OCI-LY7 (cell line): ENCODE measurements at regions not wholly inside any gene's neighbourhood (a gene's known extent, or its start where the extent isn't known, plus 50 kb on each side); places are given as distances from the start of the nearest gene placed in this dataset.

ENCODE experiments used
- BruUV-seq: library from RNA; stranded (reverse); fragments of 400-500 nt; replicated peaks from 2 replicates; lab custom pipeline; 2021; lab: Mats Ljungman, UMichigan
- CTCF ChIA-PET: fragments of 300-600 bp; sonication (Branson Sonifier 250); formaldehyde crosslinking; loops from one replicate; lab custom pipeline; 2022; ENCODE audit warnings: antibody characterized with exemption; ENCODE audit not compliant: unreplicated experiment; lab: Charles Lee
- POLR2A ChIA-PET: fragments of 300-600 bp; sonication (Branson Sonifier 250); formaldehyde crosslinking; loops from one replicate; lab custom pipeline; 2022; ENCODE audit warnings: antibody characterized with exemption; lab: Charles Lee
- DNase-seq: peaks from one replicate; pipeline ENCODE4 v3.0.0-alpha.2; 2015; ENCODE audit warnings: low spot score
- H2AFZ ChIP-seq: fragments of 200-600 bp; sonication (generic), shearing (Covaris generic); 2 replicates; pipeline ENCODE4 v1.6.1; 2014; ENCODE audit warnings: mild to moderate bottlenecking, antibody characterized with exemption, low read length, moderate library complexity
- H3K27ac ChIP-seq: fragments of 200-600 bp; sonication (generic); 2 replicates; pipeline ENCODE4 v1.5.1; 2014; ENCODE audit warnings: mixed run types, low read depth, mild to moderate bottlenecking, moderate library complexity, low read length, inconsistent platforms; ENCODE audit not compliant: poor library complexity, severe bottlenecking
- H3K36me3 ChIP-seq: fragments of 200-600 bp; sonication (generic); 2 replicates; pipeline ENCODE4 v1.6.1; 2014; ENCODE audit warnings: mild to moderate bottlenecking, antibody characterized with exemption, low read length, moderate library complexity, mixed read lengths; ENCODE audit not compliant: insufficient read depth
- H3K4me1 ChIP-seq: fragments of 200-600 bp; sonication (generic); 2 replicates; pipeline ENCODE4 v1.5.1; 2014; ENCODE audit warnings: mild to moderate bottlenecking, low read length; ENCODE audit not compliant: insufficient read depth, poor library complexity, severe bottlenecking
- H3K4me2 ChIP-seq: fragments of 200-600 bp; sonication (generic); 2 replicates; pipeline ENCODE4 v1.6.1; 2014; ENCODE audit warnings: mild to moderate bottlenecking, low read length
- H3K4me3 ChIP-seq: fragments of 200-600 bp; sonication (generic); 2 replicates; pipeline ENCODE4 v1.5.1; 2014; ENCODE audit warnings: mild to moderate bottlenecking, low read depth, low read length; ENCODE audit not compliant: poor library complexity, severe bottlenecking
- H3K79me2 ChIP-seq: fragments of 200-600 bp; sonication (generic); 2 replicates; pipeline ENCODE4 v1.6.1; 2016; ENCODE audit warnings: low read depth, mild to moderate bottlenecking, low read length, moderate library complexity, mixed read lengths; ENCODE audit not compliant: insufficient read depth
- H3K9me2 ChIP-seq: fragments of 200-600 bp; sonication (generic); 2 replicates; pipeline ENCODE4 v1.6.1; 2016; ENCODE audit warnings: mild to moderate bottlenecking, low read length, mixed read lengths; ENCODE audit not compliant: insufficient read depth
- H3K9me3 ChIP-seq: fragments of 200-600 bp; sonication (generic); 2 replicates; pipeline ENCODE4 v1.6.1; 2014; ENCODE audit warnings: mild to moderate bottlenecking, mixed run types, low read length, mixed read lengths
- H4K20me1 ChIP-seq: fragments of 200-600 bp; sonication (generic); 2 replicates; pipeline ENCODE4 v1.6.1; 2014; ENCODE audit warnings: mild to moderate bottlenecking, antibody characterized with exemption, low read length, moderate library complexity, mixed read lengths; ENCODE audit not compliant: insufficient read depth
- CTCF ChIP-seq: fragments of 200-600 bp; sonication (generic); conservative IDR thresholded peaks from 2 replicates; pipeline ENCODE4 v1.5.1; 2014; ENCODE audit warnings: mild to moderate bottlenecking, antibody characterized with exemption, low read length, moderate library complexity, mixed read lengths
- EZH2phosphoT487 ChIP-seq: fragments of 200-600 bp; sonication (generic); IDR thresholded peaks from 2 replicates; pipeline ENCODE4 v1.6.1; 2018; ENCODE audit warnings: low read depth, borderline replicate concordance, mild to moderate bottlenecking, mixed run types, antibody characterized with exemption, low read length, moderate library complexity, mixed read lengths
- intact Hi-C: fragments of 100-400 bp; cut with micrococcal nuclease; formaldehyde crosslinking; loops from one replicate; pipeline ENCODE4 v1.10.0; 2022; ENCODE audit not compliant: unreplicated experiment

- DNase-seq = no peak
- ChIA-PET CTCF (no interaction called here), POLR2A (interaction anchor here (1.8 kb wide), 1 partner anchor 12 kb away, joined by 6 read pairs; no protein-coding TSS in a partner anchor)
- Histone ChIP-seq H3K79me2 (no peaks in the 10 kb centered on the region), H2AFZ (no peak overlapping the region), H3K9me2 (no peaks in the 10 kb centered on the region), H3K36me3 (no peaks in the 10 kb centered on the region), H3K9me3 (no peaks in the 10 kb centered on the region), H3K4me2 (no peak overlapping the region), H4K20me1 (no peaks in the 10 kb centered on the region), H3K4me3 (no peak overlapping the region), H3K27ac (no peak overlapping the region), H3K4me1 (no peaks in the 10 kb centered on the region)
- TF ChIP-seq CTCF (no peak), EZH2phosphoT487 (no peak)
- BruUV-seq = no TSS peak
- intact Hi-C loops = no loop called here
These were observed 195.4 kb upstream of the ARL4C start for GRCh38 chr2:234691968-234692955.

- Histone ChIP-seq H3K4me2 (no peak overlapping the region), H3K79me2 (no peaks in the 10 kb centered on the region), H3K4me1 (no peaks in the 10 kb centered on the region), H3K9me3 (no peaks in the 10 kb centered on the region), H3K27ac (no peak overlapping the region), H2AFZ (no peak overlapping the region), H3K4me3 (no peak overlapping the region), H4K20me1 (no peaks in the 10 kb centered on the region), H3K9me2 (no peaks in the 10 kb centered on the region), H3K36me3 (no peaks in the 10 kb centered on the region)
- DNase-seq = no peak
- BruUV-seq = no TSS peak
- TF ChIP-seq CTCF = no peak
- no peak for TF ChIP-seq EZH2phosphoT487
- ChIA-PET POLR2A (interaction anchor here (0.7 to 1.8 kb wide), 3 partner anchors 13 to 170 kb away, joined by 3 to 6 read pairs (median 3); no protein-coding TSS in a partner anchor), CTCF (no interaction called here)
- intact Hi-C loops = no loop called here
These were observed 194.3 kb upstream of the ARL4C start for GRCh38 chr2:234691214-234691575.
